Ishikawa (cell line): ENCODE measurements at regions not wholly inside any gene's neighbourhood (a gene's known extent, or its start where the extent isn't known, plus 50 kb on each side); places are given as distances from the start of the nearest gene placed in this dataset.

Experiments used
- CREB1 ChIP-seq: IDR thresholded peaks from 2 replicates; pipeline ENCODE4 v1.6.1; 2012; ENCODE audit warnings: low read depth
- EGR1 ChIP-seq: IDR thresholded peaks from 2 replicates; pipeline ENCODE4 v1.6.1; 2012
- EP300 ChIP-seq: IDR thresholded peaks from 2 replicates; pipeline ENCODE4 v1.6.1; 2012; ENCODE audit warnings: borderline replicate concordance
- MAX ChIP-seq: IDR thresholded peaks from 2 replicates; pipeline ENCODE4 v1.6.1; 2012
- RAD21 ChIP-seq: IDR thresholded peaks from 2 replicates; pipeline ENCODE4 v1.6.1; 2012; ENCODE audit warnings: low read depth
- REST ChIP-seq: IDR thresholded peaks from 2 replicates; pipeline ENCODE4 v1.6.1; 2012; ENCODE audit warnings: low read depth, mild to moderate bottlenecking
- TAF1 ChIP-seq: IDR thresholded peaks from 2 replicates; pipeline ENCODE4 v1.6.1; 2012; ENCODE audit warnings: low read depth, mild to moderate bottlenecking
- TCF12 ChIP-seq: IDR thresholded peaks from 2 replicates; pipeline ENCODE4 v1.6.1; 2012; ENCODE audit warnings: low read depth
- USF1 ChIP-seq: IDR thresholded peaks from 2 replicates; pipeline ENCODE4 v1.6.1; 2012
- YY1 ChIP-seq: IDR thresholded peaks from 2 replicates; pipeline ENCODE4 v1.6.1; 2012; ENCODE audit warnings: low read depth

GRCh38 chr17:49910858-49911204, 58.2 kb upstream of the DLX4 start:
- TF ChIP-seq RAD21 = no peak
- no peak for TF ChIP-seq REST
- TF ChIP-seq MAX = no peak
- TF ChIP-seq TAF1 = no peak
- no peak for TF ChIP-seq EGR1
- TF ChIP-seq CREB1 = no peak
- TF ChIP-seq YY1 = no peak
- TF ChIP-seq EP300 = no peak
- no peak for TF ChIP-seq TCF12
- no peak for TF ChIP-seq USF1
